Immature natural killer cell (primary cell): ENCODE measurements at regions not wholly inside any gene's neighbourhood (a gene's known extent, or its start where the extent isn't known, plus 50 kb on each side); places are given as distances from the start of the nearest gene placed in this dataset.
"Not testable (repeated sequence)": the region's sequence is repeated elsewhere in the genome, so short reads cannot be mapped to it uniquely, and the experiment has no call there.

Source experiments
- DNase-seq, 3 donors: peaks; one replicate each; pipeline ENCODE4 v3.0.0; 2022; ENCODE audit warnings: mixed read lengths in 1 of 3
- H3K27ac Mint-ChIP-seq, 6 donors: one replicate each; pipeline ENCODE4 v1.8.0; 2020; ENCODE audit warnings: mixed read lengths in 6 of 6, mild to moderate bottlenecking in 5 of 6, inconsistent platforms in 4 of 6, moderate library complexity in 3 of 6
- H3K27me3 Mint-ChIP-seq, 3 donors: one replicate each; pipeline ENCODE4 v1.8.0; 2020 to 2021; ENCODE audit warnings: low read depth in 3 of 3, mild to moderate bottlenecking in 3 of 3, mixed read lengths in 3 of 3, moderate library complexity in 3 of 3, inconsistent platforms in 1 of 3
- H3K36me3 Mint-ChIP-seq, 3 donors: one replicate each; pipeline ENCODE4 v1.8.0; 2020; ENCODE audit warnings: mixed read lengths in 3 of 3, inconsistent platforms in 2 of 3, mild to moderate bottlenecking in 2 of 3
- H3K4me1 Mint-ChIP-seq, 2 donors: one replicate each; pipeline ENCODE4 v1.8.0; 2020; ENCODE audit warnings: inconsistent platforms in 2 of 2, mild to moderate bottlenecking in 2 of 2, mixed read lengths in 2 of 2, moderate library complexity in 1 of 2
- H3K4me3 Mint-ChIP-seq, 5 donors: one replicate each; pipeline ENCODE4 v1.8.0; 2020; ENCODE audit warnings: mild to moderate bottlenecking in 5 of 5, mixed read lengths in 5 of 5, inconsistent platforms in 3 of 5, moderate library complexity in 3 of 5
- H3K9me3 Mint-ChIP-seq, 6 donors: one replicate each; pipeline ENCODE4 v1.8.0; 2020; ENCODE audit warnings: mild to moderate bottlenecking in 6 of 6, mixed read lengths in 6 of 6, inconsistent platforms in 4 of 6, moderate library complexity in 3 of 6

DNA sequence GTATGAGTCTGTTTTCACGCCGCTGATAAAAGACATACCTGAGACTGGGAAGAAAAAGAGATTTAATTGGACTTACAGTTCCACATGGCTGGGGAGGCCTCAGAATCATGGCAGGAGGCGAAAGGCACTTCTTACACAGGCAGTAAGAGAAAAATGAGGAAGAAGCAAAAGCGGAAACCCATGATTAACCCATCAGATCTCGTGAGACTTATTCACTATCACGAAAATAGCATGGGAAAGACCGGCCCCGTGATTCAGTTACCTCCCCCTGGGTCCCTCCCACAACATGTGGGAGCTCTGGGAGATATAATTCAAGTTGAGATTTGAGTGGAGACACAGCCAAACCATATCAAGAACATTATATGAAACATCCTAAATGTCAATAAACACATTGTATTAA is 116.7 kb upstream of the C2CD4B start:
- not testable (repeated sequence) for H3K9me3 Mint-ChIP-seq, H3K4me1 Mint-ChIP-seq, H3K27ac Mint-ChIP-seq, H3K4me3 Mint-ChIP-seq, H3K36me3 Mint-ChIP-seq, DNase-seq, H3K27me3 Mint-ChIP-seq

DNA sequence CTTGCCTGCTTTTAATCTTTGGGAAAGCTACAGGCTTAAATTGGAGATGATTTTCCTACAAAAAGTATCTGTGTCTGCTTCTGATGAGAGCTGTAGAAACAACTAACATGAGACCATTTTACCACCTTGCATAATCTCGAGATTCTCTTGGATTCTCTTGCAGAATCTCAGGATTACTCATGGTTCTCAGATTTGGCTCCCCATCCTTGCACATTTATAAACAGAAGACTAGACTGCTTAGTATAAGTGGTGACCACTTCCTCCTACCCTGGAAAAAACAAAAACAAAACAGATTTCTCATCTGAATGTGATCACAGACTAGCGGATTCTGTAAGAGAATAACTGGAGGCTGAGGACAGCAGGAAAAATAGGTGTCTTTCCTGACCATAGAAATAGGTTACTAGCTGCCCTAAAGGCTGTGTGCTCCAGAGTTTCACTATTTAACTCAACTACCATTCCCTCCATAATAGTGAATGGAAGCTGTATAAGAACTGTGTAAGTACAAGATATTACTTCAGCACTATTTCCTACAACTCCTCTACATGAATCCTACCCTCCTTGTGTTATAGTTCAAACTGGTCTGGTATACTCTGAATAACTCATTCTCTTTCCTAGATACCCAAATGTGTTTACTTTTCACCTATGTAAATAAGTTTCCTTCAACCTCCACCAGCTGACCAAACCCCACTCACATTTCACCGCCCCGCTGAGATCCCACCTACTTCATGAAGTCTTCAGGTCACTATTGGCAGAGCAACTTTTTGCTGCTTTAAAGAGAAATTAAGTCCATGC is 122.2 kb upstream of the C2CD4B start:
- H3K4me3 Mint-ChIP-seq: no peak overlapping the region
- no peaks in the 10 kb centered on the region for H3K36me3 Mint-ChIP-seq
- H3K4me1 Mint-ChIP-seq: no peaks in the 10 kb centered on the region
- H3K27ac Mint-ChIP-seq: no peak overlapping the region
- H3K9me3 Mint-ChIP-seq: peaks cover 0 to 4% (median 0%) of the 10 kb centered on the region in 6 donors
- no peak for DNase-seq
- peaks cover 0 to 18% (median 6%) of the 10 kb centered on the region in 3 donors for H3K27me3 Mint-ChIP-seq

DNA sequence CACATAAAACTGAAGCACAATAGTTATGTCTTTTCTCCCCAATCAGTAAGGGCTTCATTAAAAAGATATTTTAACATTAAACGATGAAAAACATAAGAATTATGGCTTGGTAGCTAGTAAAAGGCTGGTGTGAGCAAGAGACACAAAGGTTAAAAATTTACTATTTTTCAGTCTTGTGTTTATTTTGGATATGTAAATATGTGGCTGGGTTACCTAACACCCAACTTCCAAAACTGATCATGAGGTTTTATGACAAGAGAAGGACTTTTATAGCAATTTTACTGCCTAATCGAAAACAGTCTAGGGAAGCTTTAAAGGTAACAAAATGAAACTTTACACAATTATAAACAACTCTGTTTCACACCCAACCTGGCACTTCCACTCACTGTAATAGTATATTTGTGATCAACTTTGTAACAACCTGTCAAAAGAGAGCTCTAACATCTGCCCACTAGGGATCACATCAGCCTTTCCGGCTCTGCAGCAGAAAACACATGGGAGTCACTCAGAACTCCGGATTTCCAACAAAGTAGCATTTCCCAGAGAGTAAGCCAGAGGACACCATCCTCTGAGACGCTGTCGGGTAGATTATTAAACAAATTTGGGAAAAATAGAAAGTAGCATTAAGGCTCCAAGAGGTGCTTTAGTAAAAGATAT is 123.4 kb upstream of the C2CD4B start:
- no peak for DNase-seq
- no peak overlapping the region for H3K27ac Mint-ChIP-seq
- H3K4me1 Mint-ChIP-seq: no peaks in the 10 kb centered on the region
- H3K27me3 Mint-ChIP-seq: peaks cover 0 to 15% (median 4%) of the 10 kb centered on the region in 3 donors
- H3K36me3 Mint-ChIP-seq: no peaks in the 10 kb centered on the region
- H3K9me3 Mint-ChIP-seq: peaks cover 0 to 4% (median 0%) of the 10 kb centered on the region in 6 donors
- H3K4me3 Mint-ChIP-seq: no peak overlapping the region

DNA sequence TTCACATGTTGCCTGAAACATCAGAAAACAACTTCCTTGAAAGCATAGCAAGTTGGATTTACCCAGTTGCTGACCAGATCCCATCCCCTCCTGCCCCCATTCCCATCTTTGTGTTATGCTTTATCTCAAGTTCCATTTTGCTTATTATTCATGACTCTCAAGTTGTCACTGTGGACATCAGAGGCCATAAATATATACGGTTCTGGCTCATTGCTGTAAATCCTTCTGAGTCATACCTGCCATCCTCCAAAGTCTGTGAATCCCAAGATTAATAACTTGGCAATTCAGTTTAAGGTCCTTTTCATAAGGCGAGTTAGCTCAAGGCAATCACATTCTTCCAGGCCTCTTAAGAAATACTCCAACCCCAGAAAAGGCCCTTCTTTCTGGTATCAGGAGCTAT is 126.2 kb upstream of the C2CD4B start:
- Mint-ChIP-seq H3K27ac (no peak overlapping the region), H3K36me3 (no peaks in the 10 kb centered on the region), H3K27me3 (peaks cover 0 to 12% (median 4%) of the 10 kb centered on the region in 3 donors), H3K9me3 (peaks cover 0 to 4% (median 0%) of the 10 kb centered on the region in 6 donors), H3K4me1 (no peaks in the 10 kb centered on the region), H3K4me3 (no peak overlapping the region)
- no peak for DNase-seq

DNA sequence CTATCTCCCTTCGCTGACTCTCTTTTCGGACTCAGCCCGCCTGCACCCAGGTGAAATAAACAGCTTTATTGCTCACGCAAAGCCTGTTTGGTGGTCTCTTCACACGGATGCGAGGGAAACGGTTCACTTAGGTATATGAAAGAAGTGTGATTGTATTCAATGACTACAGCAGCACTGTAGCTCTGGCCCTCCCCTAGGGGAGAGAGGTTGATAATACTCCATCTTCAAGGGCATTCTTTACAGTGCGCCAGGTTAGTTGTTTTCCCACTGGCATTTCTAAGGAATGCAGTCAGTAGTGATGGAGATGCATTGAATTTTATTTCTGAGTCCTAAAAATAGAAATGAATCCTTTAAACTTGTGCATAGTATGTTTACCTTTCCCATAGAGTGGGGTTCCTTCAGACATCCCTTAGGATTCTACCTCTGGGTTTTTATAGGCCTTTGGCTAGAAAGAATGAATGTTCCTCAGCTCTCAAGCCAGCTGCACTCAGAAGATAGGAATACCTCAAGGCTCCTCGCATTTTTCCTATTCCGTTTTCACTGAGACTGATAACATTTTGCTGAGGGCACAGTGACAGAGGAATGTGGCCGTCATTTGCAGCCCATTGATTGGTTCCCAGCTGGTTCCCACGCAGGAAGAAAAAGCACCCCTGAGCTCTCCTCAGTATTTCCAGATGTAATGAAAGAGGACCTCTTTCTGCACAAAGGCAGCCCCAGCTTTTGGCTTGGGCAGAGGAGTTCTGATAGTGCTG is 131.8 kb upstream of the C2CD4B start:
- Mint-ChIP-seq H3K4me1 (no peaks in the 10 kb centered on the region), H3K4me3 (no peak overlapping the region), H3K9me3 (no peaks in the 10 kb centered on the region), H3K27ac (no peak overlapping the region), H3K36me3 (no peaks in the 10 kb centered on the region), H3K27me3 (peaks cover 0 to 5% (median 3%) of the 10 kb centered on the region in 3 donors)
- DNase-seq: no peak

DNA sequence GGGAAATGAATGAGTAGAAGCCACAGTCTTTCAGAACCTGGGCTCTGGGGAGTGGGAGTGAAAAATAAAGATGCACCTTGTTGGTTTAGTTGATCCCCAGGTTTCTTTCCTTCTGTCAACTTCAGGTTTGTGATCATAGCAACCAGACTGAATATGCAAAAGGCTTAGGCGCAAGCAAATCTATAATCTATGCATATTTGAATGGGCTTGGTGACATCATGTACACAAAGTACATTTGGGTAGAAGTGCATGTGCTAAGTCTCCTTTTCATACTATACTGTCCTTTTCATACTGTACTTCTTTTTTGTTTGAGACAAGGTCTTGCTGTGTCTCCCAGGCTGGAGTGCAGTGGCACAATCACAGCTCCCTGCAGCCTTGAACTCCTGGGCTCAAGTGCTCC is 132.4 kb upstream of the C2CD4B start:
- no peak overlapping the region for H3K27ac Mint-ChIP-seq
- H3K9me3 Mint-ChIP-seq: no peaks in the 10 kb centered on the region
- peaks cover 0 to 5% (median 3%) of the 10 kb centered on the region in 3 donors for H3K27me3 Mint-ChIP-seq
- no peak overlapping the region for H3K4me3 Mint-ChIP-seq
- DNase-seq: no peak
- H3K36me3 Mint-ChIP-seq: no peaks in the 10 kb centered on the region
- no peaks in the 10 kb centered on the region for H3K4me1 Mint-ChIP-seq

DNA sequence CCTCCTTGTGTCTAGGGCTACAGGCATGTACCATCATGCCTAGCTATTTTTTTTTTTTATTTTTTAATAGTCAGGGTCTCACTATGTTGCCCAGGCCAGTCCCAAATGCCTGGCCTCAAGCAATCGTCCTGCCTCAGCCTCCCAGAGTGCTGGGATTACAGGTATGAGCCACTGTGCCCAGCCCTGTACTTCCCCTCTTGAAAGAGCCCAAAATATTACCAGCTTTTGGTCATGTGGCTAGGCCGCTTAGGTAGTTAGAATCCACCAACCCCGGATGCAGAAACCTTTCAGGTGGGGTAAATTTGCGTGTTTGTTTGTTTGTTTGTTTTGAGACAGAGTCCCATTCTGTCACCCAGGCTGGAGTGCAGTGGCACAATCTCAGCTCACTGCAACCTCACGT is 132.8 kb upstream of the C2CD4B start:
- Mint-ChIP-seq H3K36me3 (no peaks in the 10 kb centered on the region), H3K9me3 (no peaks in the 10 kb centered on the region), H3K27ac (no peak overlapping the region), H3K4me1 (no peaks in the 10 kb centered on the region), H3K27me3 (peaks cover 0 to 5% (median 4%) of the 10 kb centered on the region in 3 donors), H3K4me3 (no peak overlapping the region)
- DNase-seq: no peak

DNA sequence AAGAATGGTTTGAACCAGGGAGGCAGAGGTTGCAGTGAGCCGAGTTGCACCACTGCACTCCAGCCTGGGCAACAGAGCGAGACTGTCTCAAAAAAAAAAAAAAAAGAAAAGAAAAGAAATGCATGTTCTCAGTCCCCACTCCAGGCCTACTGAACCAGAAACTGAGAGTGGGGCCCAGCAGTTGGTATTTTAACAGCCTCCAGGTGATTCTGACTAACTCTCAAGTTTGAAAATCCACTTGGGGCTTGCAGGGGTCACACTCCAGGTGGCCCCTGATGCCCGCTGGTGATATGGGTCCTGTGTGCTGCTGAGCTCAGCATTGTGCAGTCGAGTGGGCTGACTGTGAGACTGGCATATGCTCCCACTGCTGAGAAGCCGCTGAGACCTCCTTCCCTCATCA is 133.7 kb upstream of the C2CD4B start:
- Mint-ChIP-seq H3K9me3 (no peaks in the 10 kb centered on the region), H3K4me3 (no peak overlapping the region), H3K27ac (no peak overlapping the region), H3K36me3 (no peaks in the 10 kb centered on the region), H3K27me3 (peaks cover 0 to 7% (median 6%) of the 10 kb centered on the region in 3 donors), H3K4me1 (no peaks in the 10 kb centered on the region)
- no peak for DNase-seq

DNA sequence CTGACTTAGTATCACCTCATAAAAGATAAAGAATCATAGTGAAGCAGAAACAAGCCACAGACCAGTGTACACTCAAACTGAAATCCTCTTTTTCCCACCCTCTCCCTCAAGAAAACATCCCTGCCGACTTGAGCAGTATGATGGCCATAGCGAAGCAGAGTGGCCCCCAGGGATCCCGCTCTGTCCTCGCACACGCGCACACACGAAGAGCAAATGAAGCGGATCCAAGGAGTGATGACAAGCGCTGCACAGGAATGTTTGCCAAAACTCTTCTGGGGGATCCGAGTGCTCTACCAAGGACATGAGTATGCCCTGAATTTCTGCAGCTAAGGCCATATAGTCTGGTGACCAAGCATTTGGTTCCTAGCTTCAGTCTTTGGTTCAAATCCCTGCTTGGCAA is 134.5 kb upstream of the C2CD4B start:
- H3K4me3 Mint-ChIP-seq: no peak overlapping the region

DNA sequence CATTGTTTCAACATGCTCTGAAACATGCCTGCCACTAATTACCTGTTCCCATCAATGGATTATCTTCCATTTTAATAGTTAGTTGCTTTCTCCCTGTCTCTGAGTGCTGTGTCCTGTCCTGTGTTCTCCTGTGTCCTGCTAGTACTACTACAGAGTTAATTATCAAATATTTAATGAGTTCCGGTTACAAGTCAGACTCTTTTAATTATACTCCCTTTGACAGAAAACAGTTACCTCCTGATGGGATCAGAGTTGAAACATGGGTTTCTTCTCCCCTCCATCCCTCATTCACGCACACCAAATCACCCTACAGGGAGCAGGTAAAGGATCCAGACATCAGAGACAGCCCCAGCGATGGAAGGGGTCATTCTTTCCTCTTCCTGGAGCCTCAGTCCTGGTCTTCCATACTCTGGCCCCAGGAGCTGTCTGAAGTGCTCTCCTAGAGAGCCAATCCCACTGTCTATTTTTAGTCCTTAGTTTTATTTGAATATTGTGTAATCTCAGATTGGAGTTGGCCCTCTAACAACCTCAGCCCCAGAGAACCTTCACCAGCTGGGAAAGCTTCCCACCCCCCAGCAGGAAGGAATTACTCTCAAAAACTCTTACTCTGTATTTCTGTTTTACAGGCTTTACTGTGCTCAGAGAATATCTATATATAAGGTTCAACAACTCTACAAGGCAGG is 137.0 kb upstream of the C2CD4B start:
- Mint-ChIP-seq H3K36me3 (no peaks in the 10 kb centered on the region), H3K4me3 (no peak overlapping the region), H3K27me3 (peaks cover 0 to 11% (median 9%) of the 10 kb centered on the region in 3 donors), H3K4me1 (peaks cover 0 to 7% of the 10 kb centered on the region in 2 donors), H3K9me3 (no peaks in the 10 kb centered on the region), H3K27ac (no peak overlapping the region)
- no peak for DNase-seq

More for the DNA sequence above, 134.5 kb upstream of the C2CD4B start:
- no peak for DNase-seq
- Mint-ChIP-seq H3K4me1 (no peaks in the 10 kb centered on the region), H3K9me3 (no peaks in the 10 kb centered on the region), H3K36me3 (no peaks in the 10 kb centered on the region), H3K27me3 (peaks cover 0 to 7% (median 6%) of the 10 kb centered on the region in 3 donors), H3K27ac (no peak overlapping the region)

DNA sequence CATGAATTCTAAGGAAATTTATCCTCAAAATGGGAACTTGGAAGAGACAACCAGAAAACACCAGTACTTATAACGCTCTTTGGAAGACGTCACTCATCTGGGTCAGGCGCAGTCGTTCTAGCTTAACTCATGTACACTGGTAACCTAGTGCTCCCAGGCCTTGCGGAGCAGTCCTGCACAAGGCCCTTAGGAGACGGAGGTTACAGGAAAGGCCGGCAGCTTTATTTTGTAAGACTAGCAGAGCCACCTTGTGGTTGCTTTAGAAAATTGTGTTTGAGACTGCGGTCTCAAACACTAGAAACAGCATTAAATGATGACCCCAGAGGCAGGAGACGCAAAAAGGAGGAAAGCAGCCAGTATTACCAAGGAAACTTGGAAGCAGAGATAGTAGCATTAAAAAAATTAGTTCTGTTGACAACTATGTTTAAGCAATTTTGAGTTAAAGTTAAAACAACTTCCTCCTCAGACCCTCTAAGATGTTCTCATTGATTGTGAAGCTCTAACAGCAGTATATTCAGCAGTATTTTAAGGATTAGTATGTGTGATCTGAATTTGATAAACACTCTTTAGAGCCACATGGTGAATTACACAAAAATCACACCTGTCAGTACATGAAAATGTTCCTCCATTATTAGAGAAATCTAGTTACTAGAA is 141.9 kb upstream of the C2CD4B start:
- Mint-ChIP-seq H3K27ac (no peak overlapping the region), H3K4me3 (no peak overlapping the region), H3K27me3 (peaks cover 0 to 23% (median 6%) of the 10 kb centered on the region in 3 donors), H3K36me3 (no peaks in the 10 kb centered on the region), H3K4me1 (peaks cover 0 to 7% of the 10 kb centered on the region in 2 donors), H3K9me3 (peaks cover 0 to 2% (median 0%) of the 10 kb centered on the region in 6 donors)
- DNase-seq: peak in 1 of 3 donors; percentile 1

DNA sequence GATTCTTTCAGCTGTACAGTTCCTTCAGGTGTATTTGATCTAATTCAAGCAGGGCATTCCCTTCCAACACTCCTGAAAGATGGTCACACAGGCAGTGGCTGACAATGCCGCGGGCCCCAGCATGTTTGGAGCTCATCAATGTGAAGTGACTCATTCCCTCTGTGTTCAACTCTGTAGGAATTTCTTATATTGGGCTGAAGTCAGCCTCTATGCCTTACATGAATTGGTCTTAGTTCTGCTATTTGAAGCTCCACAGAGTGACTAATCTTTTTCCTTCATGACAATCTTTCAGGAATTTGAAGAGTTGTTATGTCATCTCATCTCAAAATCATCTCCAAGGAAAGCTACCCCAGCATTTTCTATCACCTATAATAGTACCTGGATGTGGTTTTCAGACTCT is 142.5 kb upstream of the C2CD4B start:
- Mint-ChIP-seq H3K27me3 (peaks cover 0 to 22% (median 6%) of the 10 kb centered on the region in 3 donors), H3K4me1 (peaks cover 0 to 7% of the 10 kb centered on the region in 2 donors), H3K9me3 (peaks cover 0 to 4% (median 0%) of the 10 kb centered on the region in 6 donors), H3K27ac (no peak overlapping the region), H3K4me3 (no peak overlapping the region), H3K36me3 (no peaks in the 10 kb centered on the region)
- no peak for DNase-seq

DNA sequence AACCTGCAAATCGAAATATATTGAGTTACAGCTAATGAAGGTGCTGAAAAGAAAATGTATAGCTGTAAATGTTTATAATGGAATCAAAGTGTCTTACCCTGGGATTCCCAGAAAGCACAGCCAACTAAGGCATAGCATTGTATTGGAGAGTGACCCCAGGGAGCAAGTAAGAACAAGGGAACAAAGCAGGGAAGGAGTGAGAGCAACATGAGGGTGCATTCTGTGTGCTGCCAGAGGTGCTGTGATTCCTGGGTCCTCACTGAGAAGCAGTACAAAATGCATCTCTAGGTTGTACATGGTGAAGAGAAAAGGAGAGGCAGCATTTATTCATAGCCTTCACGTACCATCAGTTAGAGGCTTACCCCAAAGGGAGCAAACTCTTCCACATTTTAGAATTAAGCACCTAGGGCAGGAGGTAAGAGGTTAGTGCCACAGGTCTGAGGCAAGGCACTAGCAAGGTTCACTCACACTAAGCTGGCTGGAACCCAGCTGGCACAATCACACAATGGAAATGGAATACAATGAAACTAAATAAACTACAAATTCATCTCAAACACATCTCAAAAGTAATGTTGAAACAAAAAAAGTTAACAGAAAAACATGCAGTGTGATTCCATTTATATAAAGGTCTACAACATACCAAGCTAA is 151.5 kb upstream of the C2CD4B start:
- Mint-ChIP-seq H3K9me3 (peaks cover 0 to 4% (median 0%) of the 10 kb centered on the region in 6 donors), H3K36me3 (no peaks in the 10 kb centered on the region), H3K27ac (no peak overlapping the region), H3K4me1 (no peaks in the 10 kb centered on the region), H3K4me3 (no peak overlapping the region), H3K27me3 (peaks cover 3 to 13% (median 10%) of the 10 kb centered on the region in 3 donors)
- no peak for DNase-seq
